GM13976 (cell line): ENCODE measurements at regions not wholly inside any gene's neighbourhood (a gene's known extent, or its start where the extent isn't known, plus 50 kb on each side); places are given as distances from the start of the nearest gene placed in this dataset.
"Not testable (repeated sequence)": the region's sequence is repeated elsewhere in the genome, so short reads cannot be mapped to it uniquely, and the experiment has no call there.

ENCODE experiments used
- DNase-seq: peaks from one replicate; pipeline ENCODE4 v3.0.0; 2012; ENCODE audit warnings: low spot score
- in situ Hi-C: fragments of 300-500 bp; cut with MboI; formaldehyde crosslinking; loops from one replicate; pipeline ENCODE4 v1.12.0; 2022; ENCODE audit warnings: low sequenced_read_pairs, mixed read lengths, inconsistent platforms; ENCODE audit not compliant: unreplicated experiment
- TF ChIP-seq, protein P1 (sequence below): IDR thresholded peaks from 2 replicates; pipeline ENCODE4 v1.5.1; 2012; ENCODE audit warnings: borderline replicate concordance, mild to moderate bottlenecking; ENCODE audit not compliant: insufficient read depth; ENCODE audit errors: extremely low read depth, missing control alignments, control extremely low read depth

DNA sequence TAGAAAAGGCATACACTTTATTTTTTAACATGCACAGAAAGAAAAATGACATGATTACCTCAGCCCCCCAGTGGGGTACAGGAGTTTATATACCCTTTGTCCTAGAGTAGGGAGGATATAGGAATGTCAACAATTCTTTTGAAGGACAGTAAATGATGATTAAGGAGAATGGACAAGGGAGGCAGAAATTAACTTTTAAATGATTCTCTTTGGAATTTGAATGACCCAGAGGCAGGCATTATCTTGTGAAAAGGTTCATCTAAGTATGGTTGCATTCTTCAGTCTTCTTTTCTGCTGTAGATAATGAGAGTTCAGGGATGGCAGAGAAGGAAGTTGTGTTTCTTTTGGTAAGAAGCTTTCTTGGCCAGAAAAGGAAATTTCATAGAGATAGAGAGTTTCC lies 971.3 kb downstream of the CNTNAP5 start:
- TF ChIP-seq, protein P1, sequence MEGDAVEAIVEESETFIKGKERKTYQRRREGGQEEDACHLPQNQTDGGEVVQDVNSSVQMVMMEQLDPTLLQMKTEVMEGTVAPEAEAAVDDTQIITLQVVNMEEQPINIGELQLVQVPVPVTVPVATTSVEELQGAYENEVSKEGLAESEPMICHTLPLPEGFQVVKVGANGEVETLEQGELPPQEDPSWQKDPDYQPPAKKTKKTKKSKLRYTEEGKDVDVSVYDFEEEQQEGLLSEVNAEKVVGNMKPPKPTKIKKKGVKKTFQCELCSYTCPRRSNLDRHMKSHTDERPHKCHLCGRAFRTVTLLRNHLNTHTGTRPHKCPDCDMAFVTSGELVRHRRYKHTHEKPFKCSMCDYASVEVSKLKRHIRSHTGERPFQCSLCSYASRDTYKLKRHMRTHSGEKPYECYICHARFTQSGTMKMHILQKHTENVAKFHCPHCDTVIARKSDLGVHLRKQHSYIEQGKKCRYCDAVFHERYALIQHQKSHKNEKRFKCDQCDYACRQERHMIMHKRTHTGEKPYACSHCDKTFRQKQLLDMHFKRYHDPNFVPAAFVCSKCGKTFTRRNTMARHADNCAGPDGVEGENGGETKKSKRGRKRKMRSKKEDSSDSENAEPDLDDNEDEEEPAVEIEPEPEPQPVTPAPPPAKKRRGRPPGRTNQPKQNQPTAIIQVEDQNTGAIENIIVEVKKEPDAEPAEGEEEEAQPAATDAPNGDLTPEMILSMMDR = no peak
- in situ Hi-C loops = no loop called here
- no peak for DNase-seq

DNA sequence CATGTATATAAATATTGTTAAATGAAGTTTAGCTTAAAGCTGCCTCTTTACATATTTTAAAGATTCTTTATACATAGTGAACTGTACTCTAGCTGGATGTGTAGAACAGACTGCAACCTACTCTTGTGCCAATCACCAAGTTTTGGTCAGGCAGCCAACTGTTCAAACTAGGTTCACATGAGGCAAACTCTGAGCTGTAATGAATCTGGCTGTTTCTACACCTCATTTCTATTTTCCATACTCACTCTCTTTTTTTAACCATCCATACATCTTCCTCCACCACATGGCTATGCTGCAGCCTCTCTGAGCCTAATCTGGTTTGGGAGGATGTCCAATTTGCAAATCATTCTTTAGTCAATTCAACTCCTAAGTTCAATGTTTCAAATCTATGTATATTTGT lies 974.8 kb downstream of the CNTNAP5 start:
- TF ChIP-seq, protein P1 = no peak
- no peak for DNase-seq
- in situ Hi-C loops = no loop called here

DNA sequence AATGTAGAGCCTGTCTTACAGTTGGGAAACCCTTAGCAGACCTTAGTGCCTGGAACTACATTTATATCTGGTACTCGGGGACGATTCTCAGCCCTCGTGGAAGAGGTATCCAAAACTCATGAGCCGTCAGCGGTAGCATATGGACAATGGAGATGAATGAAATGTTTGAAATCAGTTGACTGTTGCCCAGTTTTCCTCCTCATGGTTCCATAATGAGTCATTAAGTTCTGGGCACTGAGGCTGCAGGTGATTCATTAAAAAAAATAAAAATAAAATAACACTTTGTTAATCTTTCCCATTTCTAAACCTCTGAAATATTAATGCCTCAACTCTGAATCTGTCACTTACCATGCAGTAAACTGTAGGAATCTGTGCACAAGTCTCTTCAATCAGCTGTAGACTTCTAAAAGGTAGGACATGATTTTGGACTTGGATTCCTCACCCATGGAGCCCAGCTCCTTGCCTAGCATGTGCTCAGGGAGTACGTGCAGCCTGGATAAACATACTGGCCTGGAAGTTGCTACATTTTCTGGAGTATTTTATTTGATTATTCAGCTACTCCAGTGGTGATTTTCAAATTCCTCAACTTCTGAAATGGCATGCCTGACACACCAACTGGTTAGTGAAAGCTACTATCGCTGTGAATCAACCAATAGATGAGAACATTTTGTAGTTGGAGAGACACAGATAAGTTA lies 979.2 kb downstream of the CNTNAP5 start:
- no peak for DNase-seq
- in situ Hi-C loops = no loop called here
- TF ChIP-seq, protein P1 = no peak

DNA sequence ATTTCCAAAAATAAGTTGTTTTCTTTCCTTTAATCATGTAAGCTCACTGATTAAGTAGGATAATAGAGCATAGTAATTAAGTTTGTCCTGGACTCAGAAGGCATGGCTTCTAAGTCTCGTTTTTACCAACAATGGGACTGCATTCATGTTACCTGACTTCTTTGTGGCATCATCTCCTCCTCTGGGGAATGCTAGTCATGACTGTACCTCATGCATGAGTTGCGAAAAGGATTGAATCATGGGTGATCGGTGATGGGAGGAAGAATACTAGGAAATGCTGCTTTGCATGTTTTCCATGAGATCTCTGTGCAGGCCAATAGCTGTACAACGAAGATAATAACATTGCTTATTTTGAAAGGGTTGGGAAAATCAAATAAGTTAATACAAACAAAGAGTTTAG lies 981.6 kb downstream of the CNTNAP5 start:
- TF ChIP-seq, protein P1 = no peak
- no peak for DNase-seq

DNA sequence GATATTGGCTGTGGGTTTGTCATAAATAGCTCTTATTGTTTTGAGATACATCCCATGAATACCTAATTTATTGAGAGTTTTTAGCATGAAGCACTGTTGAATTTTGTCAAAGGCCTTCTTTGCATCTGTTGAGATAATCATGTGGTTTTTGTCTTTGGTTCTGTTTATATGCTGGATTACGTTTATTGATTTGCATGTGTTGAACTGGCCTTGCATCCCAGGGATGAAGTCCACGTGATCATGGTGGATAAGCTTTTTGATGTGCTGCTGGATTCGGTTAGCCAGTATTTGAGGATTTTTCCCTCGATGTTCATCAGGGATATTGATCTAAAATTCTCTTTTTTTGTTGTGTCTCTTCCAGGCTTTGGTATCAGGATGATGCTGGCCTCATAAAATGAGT lies 1003.6 kb downstream of the CNTNAP5 start:
- DNase-seq, in situ Hi-C loops: not testable (repeated sequence)

More for the DNA sequence above, 981.6 kb downstream of the CNTNAP5 start:
- in situ Hi-C loops = no loop called here

DNA sequence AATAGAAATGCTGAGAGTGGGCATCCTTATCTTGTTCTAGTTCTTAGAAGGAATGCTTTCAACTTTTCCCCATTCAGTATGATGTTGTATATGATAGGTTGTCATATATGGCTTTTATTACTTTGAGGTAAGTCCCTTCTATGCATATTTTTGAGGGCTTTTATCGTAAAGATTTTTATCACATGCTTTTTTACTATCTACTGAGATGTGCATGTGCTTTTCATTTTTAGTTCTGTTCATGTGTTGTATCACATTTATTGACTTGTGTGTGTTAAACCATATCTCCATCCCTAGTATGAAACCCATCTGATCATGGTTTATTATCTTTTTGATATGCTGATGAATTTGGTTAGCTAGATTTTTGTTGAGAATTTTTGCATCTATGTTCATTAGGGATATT lies 1008.8 kb downstream of the CNTNAP5 start:
- no peak for DNase-seq
- TF ChIP-seq, protein P1 = no peak
- in situ Hi-C loops = no loop called here

DNA sequence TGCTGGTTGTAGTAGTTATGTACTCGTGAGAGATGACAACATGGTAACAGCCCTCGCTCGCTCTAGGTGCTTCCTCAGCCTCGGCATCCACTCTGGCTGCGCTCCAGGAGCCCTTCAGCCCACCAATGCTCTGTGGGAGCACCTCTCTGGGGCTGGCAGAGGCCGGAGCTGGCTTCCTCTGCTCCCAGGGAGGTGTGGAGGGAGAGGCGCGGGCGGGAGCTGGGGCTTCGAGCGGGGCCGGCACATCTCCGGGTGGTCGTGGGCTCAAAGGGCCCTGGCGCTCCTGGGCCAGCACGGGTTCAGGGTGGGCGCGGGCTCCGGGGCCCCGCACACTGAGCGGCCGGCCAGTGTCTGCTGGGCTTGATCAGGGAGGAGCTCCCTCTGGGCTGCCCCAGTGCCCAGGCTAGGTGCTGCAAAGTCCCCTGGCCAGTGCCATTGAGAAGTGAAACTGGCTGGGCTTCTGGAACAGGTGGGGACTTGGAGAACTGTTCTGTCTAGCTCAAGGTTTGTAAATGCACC lies 1012.1 kb downstream of the CNTNAP5 start:
- no peak for DNase-seq
- TF ChIP-seq, protein P1 = peak; percentile 4
- in situ Hi-C loops = no loop called here
